ENCODE measurements at regions not wholly inside any gene's neighbourhood (a gene's known extent, or its start where the extent isn't known, plus 50 kb on each side); places are given as distances from the start of the nearest gene placed in this dataset.

GRCh38 chr11:80650966-80651365, 1210.1 kb upstream of the TENM4 start:
- ATAC-seq: no peak
- H3K9me3 Mint-ChIP-seq: peaks cover 14% of the 10 kb centered on the region
- no peaks in the 10 kb centered on the region for H3K4me1 Mint-ChIP-seq (ENCODE audit: low read depth)
- H3K27ac Mint-ChIP-seq: no peak overlapping the region
- ChIA-PET CTCF (no interaction called here), POLR2A (no interaction called here)
- no peaks in the 10 kb centered on the region for H3K36me3 Mint-ChIP-seq (ENCODE audit: low read depth)
- intact Hi-C loops (cut with micrococcal nuclease): no loop called here
- H3K27me3 Mint-ChIP-seq: no peaks in the 10 kb centered on the region
- no peak for TF ChIP-seq CTCF (IDR thresholded peaks at IDR 0.05)
- H3K4me3 Mint-ChIP-seq: no peak overlapping the region
- no peak for DNase-seq

- intact Hi-C loops (cut with micrococcal nuclease): no loop called here
- TF ChIP-seq CTCF (IDR thresholded peaks at IDR 0.05): no peak
- Mint-ChIP-seq H3K4me1 (ENCODE audit: low read depth) (no peaks in the 10 kb centered on the region), H3K4me3 (no peak overlapping the region), H3K9me3 (peaks cover 19% of the 10 kb centered on the region), H3K27ac (no peak overlapping the region), H3K27me3 (no peaks in the 10 kb centered on the region), H3K36me3 (ENCODE audit: low read depth) (no peaks in the 10 kb centered on the region)
- DNase-seq (no peak), ATAC-seq (no peak)
- ChIA-PET CTCF (no interaction called here), POLR2A (no interaction called here)
Observed at GRCh38 chr11:80649186-80649585, 1208.4 kb upstream of the TENM4 start.

GRCh38 chr11:80638296-80638695, 1197.5 kb upstream of the TENM4 start:
- TF ChIP-seq CTCF (IDR thresholded peaks at IDR 0.05): no peak
- ATAC-seq (no peak), DNase-seq (no peak)
- Mint-ChIP-seq H3K4me3 (no peak overlapping the region), H3K27me3 (no peaks in the 10 kb centered on the region), H3K4me1 (ENCODE audit: low read depth) (no peaks in the 10 kb centered on the region), H3K9me3 (peaks cover 8% of the 10 kb centered on the region), H3K36me3 (ENCODE audit: low read depth) (no peaks in the 10 kb centered on the region), H3K27ac (no peak overlapping the region)
- intact Hi-C loops (cut with micrococcal nuclease): no loop called here
- CTCF ChIA-PET: no interaction called here
- POLR2A ChIA-PET: no interaction called here

GRCh38 chr11:80637571-80637970, 1196.7 kb upstream of the TENM4 start:
- Mint-ChIP-seq H3K36me3 (ENCODE audit: low read depth) (no peaks in the 10 kb centered on the region), H3K4me3 (no peak overlapping the region), H3K27me3 (no peaks in the 10 kb centered on the region), H3K9me3 (peaks cover 8% of the 10 kb centered on the region), H3K4me1 (ENCODE audit: low read depth) (no peaks in the 10 kb centered on the region), H3K27ac (no peak overlapping the region)
- ChIA-PET CTCF (no interaction called here), POLR2A (no interaction called here)
- DNase-seq (no peak), ATAC-seq (no peak)
- intact Hi-C loops (cut with micrococcal nuclease): no loop called here
- no peak for TF ChIP-seq CTCF (IDR thresholded peaks at IDR 0.05)

- TF ChIP-seq CTCF (IDR thresholded peaks at IDR 0.05): no peak
- no peaks in the 10 kb centered on the region for H3K36me3 Mint-ChIP-seq (ENCODE audit: low read depth)
Observed at GRCh38 chr11:80636999-80637398, 1196.2 kb upstream of the TENM4 start.

More at GRCh38 chr11:80636999-80637398, 1196.2 kb upstream of the TENM4 start:
- intact Hi-C loops (cut with micrococcal nuclease): no loop called here
- ChIA-PET POLR2A (no interaction called here), CTCF (no interaction called here)
- no peaks in the 10 kb centered on the region for H3K4me1 Mint-ChIP-seq (ENCODE audit: low read depth)
- DNase-seq (no peak), ATAC-seq (no peak)
- no peak overlapping the region for H3K27ac Mint-ChIP-seq
- H3K9me3 Mint-ChIP-seq: peaks cover 8% of the 10 kb centered on the region
- H3K27me3 Mint-ChIP-seq: no peaks in the 10 kb centered on the region
- no peak overlapping the region for H3K4me3 Mint-ChIP-seq
